Spleen (tissue), 7 donors: ENCODE measurements at regions not wholly inside any gene's neighbourhood (a gene's known extent, or its start where the extent isn't known, plus 50 kb on each side); places are given as distances from the start of the nearest gene placed in this dataset.

ENCODE experiments used
- CTCF ChIP-seq, 11 experiments: fragments of 200-600 bp in 7 of 11; fragments of 450-650 bp in 4 of 11; sonication (generic) in 4 of 11; IDR thresholded peaks in 8 of 11; conservative IDR thresholded peaks in 3 of 11; 1 replicate in 7 of 11; 2 replicates in 4 of 11; pipeline versions ENCODE4 v1.4.0 to v1.8.0; 2016 to 2021; ENCODE audit warnings: antibody characterized with exemption in 11 of 11, inconsistent platforms in 4 of 11, mild to moderate bottlenecking in 1 of 11
- POLR2A ChIP-seq, 3 donors: fragments of 450-650 bp; IDR thresholded peaks; one replicate each; pipeline ENCODE4 v1.5.1; 2017; ENCODE audit warnings: antibody characterized with exemption in 3 of 3, mild to moderate bottlenecking in 1 of 3
- donor health status: DM: no; HTN: no; CAD: no; lungs with moderate emphysema.
- donor health status: DM: no; HTN: no; CAD: no.
- donor health status: DM: no; HTN: no; CAD: no.

- TF ChIP-seq CTCF (IDR thresholded peaks at IDR 0.05 in 8 of 11, conservative IDR thresholded peaks at IDR 0.05 in 3 of 11) (no peak), POLR2A (IDR thresholded peaks at IDR 0.05) (no peak)
Observed at GRCh38 chr11:50333861-50334260, 301.2 kb downstream of the OR4C45 start.
